GM10266 (cell line): ENCODE measurements at regions not wholly inside any gene's neighbourhood (a gene's known extent, or its start where the extent isn't known, plus 50 kb on each side); places are given as distances from the start of the nearest gene placed in this dataset.

Experiments
- DNase-seq: peaks from one replicate; pipeline ENCODE4 v3.0.0; 2012; ENCODE audit errors: extremely low spot score
- TF ChIP-seq, protein P1 (sequence below): IDR thresholded peaks from 2 replicates; pipeline ENCODE4 v1.5.1; 2012; ENCODE audit warnings: mild to moderate bottlenecking, low read depth; ENCODE audit not compliant: control insufficient read depth, insufficient read depth; ENCODE audit errors: missing control alignments

GRCh38 chr20:22447447-22447778, 137.0 kb downstream of the FOXA2 start:
- TF ChIP-seq, protein P1, sequence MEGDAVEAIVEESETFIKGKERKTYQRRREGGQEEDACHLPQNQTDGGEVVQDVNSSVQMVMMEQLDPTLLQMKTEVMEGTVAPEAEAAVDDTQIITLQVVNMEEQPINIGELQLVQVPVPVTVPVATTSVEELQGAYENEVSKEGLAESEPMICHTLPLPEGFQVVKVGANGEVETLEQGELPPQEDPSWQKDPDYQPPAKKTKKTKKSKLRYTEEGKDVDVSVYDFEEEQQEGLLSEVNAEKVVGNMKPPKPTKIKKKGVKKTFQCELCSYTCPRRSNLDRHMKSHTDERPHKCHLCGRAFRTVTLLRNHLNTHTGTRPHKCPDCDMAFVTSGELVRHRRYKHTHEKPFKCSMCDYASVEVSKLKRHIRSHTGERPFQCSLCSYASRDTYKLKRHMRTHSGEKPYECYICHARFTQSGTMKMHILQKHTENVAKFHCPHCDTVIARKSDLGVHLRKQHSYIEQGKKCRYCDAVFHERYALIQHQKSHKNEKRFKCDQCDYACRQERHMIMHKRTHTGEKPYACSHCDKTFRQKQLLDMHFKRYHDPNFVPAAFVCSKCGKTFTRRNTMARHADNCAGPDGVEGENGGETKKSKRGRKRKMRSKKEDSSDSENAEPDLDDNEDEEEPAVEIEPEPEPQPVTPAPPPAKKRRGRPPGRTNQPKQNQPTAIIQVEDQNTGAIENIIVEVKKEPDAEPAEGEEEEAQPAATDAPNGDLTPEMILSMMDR = no peak
- DNase-seq = no peak

GRCh38 chr20:22446613-22447446, 137.5 kb downstream of the FOXA2 start:
- TF ChIP-seq, protein P1 = no peak
- no peak for DNase-seq

DNA sequence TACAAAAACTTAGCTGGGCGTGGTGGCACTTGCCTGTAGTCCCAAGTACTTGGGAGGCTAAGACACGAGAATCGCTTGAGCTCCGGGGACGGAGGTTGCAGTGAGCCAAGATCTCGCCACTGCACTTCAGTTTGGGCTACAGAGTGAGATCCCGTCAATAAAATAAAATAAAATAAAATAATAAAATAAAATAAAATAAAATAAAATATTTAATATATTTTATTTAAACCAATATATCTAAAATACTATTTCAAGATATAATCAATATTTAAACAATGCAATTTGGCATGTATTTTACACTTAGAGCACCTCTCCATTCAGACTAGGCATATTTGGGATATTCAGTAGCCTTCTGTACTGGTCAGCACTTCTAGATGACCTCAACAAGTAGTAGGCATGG, 142.1 kb downstream of the FOXA2 start:
- TF ChIP-seq, protein P1 = no peak
- DNase-seq = no peak

GRCh38 chr20:22438926-22439325, 145.4 kb downstream of the FOXA2 start:
- TF ChIP-seq, protein P1 = no peak
- DNase-seq = no peak

GRCh38 chr20:22438346-22438745, 146.0 kb downstream of the FOXA2 start:
- TF ChIP-seq, protein P1 = no peak
- no peak for DNase-seq

- TF ChIP-seq, protein P1 = no peak
- no peak for DNase-seq
These were observed 147.0 kb downstream of the FOXA2 start for GRCh38 chr20:22437354-22437753.

DNA sequence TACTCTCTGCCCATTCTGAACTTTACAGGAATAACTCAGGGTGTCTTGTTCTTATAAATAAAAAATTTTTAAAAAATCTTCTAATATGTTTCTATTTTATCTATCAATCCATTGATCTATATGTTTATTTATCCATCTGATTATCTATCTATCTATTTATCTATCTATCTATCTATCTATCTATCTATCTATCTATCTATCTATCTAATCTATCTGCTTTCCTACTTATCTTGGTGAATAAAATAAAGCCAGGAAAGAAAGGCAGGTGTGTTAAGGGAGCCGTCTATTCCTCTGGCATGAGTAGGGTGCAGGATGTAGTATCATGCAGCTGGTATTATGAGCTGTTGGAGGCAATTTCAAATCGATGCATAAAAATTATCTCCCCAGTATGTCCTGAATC, 153.0 kb downstream of the FOXA2 start:
- TF ChIP-seq, protein P1 = no peak
- DNase-seq = no peak
